Left ventricle myocardium inferior (tissue), 1 donor: ENCODE measurements at regions not wholly inside any gene's neighbourhood (a gene's known extent, or its start where the extent isn't known, plus 50 kb on each side); places are given as distances from the start of the nearest gene placed in this dataset.
A peak's percentile ranks its signal among the peaks of the same experiment; 100 is the strongest.

Source experiments
- DNase-seq: peaks from one replicate; pipeline ENCODE4 v3.0.0-alpha.2; 2020
- H3K27ac ChIP-seq: fragments of 200-600 bp; replicated peaks from 2 replicates; pipeline ENCODE4 v1.8.0; 2021
- H3K27me3 ChIP-seq: fragments of 200-600 bp; 2 replicates; pipeline ENCODE4 v1.8.0; 2021; ENCODE audit warnings: low read depth
- H3K36me3 ChIP-seq: fragments of 200-600 bp; 2 replicates; pipeline ENCODE4 v1.8.0; 2021
- H3K4me1 ChIP-seq: fragments of 200-600 bp; 2 replicates; pipeline ENCODE4 v1.8.0; 2021
- H3K4me3 ChIP-seq: fragments of 200-600 bp; 2 replicates; pipeline ENCODE4 v1.8.0; 2021; ENCODE audit warnings: mild to moderate bottlenecking, moderate library complexity
- H3K9me3 ChIP-seq: fragments of 200-600 bp; replicated peaks from 2 replicates; pipeline ENCODE4 v1.8.0; 2021
- intact Hi-C: fragments of 100-400 bp; cut with micrococcal nuclease; formaldehyde crosslinking; loops from one replicate; pipeline ENCODE4 v1.11.0; 2022
- TF ChIP-seq, protein P1 (sequence below): fragments of 200-600 bp; IDR thresholded peaks from 2 replicates; pipeline ENCODE4 v1.8.0; 2021; ENCODE audit warnings: antibody characterized with exemption, mild to moderate bottlenecking, borderline replicate concordance
- donor health status: DM: no; HTN: yes; CAD: no; lungs with severe emphysema.

- no peaks in the 10 kb centered on the region for H3K36me3 ChIP-seq
- H3K9me3 ChIP-seq = peaks cover 27% of the 10 kb centered on the region
- intact Hi-C loops = no loop called here
- no peaks in the 10 kb centered on the region for H3K27me3 ChIP-seq
- H3K4me3 ChIP-seq = peak overlapping the region; percentile 2
- TF ChIP-seq, protein P1, sequence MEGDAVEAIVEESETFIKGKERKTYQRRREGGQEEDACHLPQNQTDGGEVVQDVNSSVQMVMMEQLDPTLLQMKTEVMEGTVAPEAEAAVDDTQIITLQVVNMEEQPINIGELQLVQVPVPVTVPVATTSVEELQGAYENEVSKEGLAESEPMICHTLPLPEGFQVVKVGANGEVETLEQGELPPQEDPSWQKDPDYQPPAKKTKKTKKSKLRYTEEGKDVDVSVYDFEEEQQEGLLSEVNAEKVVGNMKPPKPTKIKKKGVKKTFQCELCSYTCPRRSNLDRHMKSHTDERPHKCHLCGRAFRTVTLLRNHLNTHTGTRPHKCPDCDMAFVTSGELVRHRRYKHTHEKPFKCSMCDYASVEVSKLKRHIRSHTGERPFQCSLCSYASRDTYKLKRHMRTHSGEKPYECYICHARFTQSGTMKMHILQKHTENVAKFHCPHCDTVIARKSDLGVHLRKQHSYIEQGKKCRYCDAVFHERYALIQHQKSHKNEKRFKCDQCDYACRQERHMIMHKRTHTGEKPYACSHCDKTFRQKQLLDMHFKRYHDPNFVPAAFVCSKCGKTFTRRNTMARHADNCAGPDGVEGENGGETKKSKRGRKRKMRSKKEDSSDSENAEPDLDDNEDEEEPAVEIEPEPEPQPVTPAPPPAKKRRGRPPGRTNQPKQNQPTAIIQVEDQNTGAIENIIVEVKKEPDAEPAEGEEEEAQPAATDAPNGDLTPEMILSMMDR = no peak
- peaks cover 12% of the 10 kb centered on the region for H3K4me1 ChIP-seq
- peak overlapping the region; percentile 82 for H3K27ac ChIP-seq
- peak; percentile 47 for DNase-seq
Measured at GRCh38 chr1:182003953-182004586, 57.4 kb downstream of the ZNF648 start.

- peak; percentile 25 for DNase-seq
- H3K9me3 ChIP-seq = peaks cover 22% of the 10 kb centered on the region
- no peaks in the 10 kb centered on the region for H3K36me3 ChIP-seq
- H3K27ac ChIP-seq = peak overlapping the region; percentile 82
- H3K27me3 ChIP-seq = no peaks in the 10 kb centered on the region
- peaks cover 12% of the 10 kb centered on the region for H3K4me1 ChIP-seq
- no peak overlapping the region for H3K4me3 ChIP-seq
- intact Hi-C loops = no loop called here
- TF ChIP-seq, protein P1 = no peak
Measured at GRCh38 chr1:182003025-182003725, 58.3 kb downstream of the ZNF648 start.

GRCh38 chr1:182002570-182002969 is 58.9 kb downstream of the ZNF648 start:
- H3K36me3 ChIP-seq = no peaks in the 10 kb centered on the region
- intact Hi-C loops = no loop called here
- H3K4me1 ChIP-seq = peaks cover 12% of the 10 kb centered on the region
- peak overlapping the region; percentile 82 for H3K27ac ChIP-seq
- no peak for DNase-seq
- peak overlapping the region; percentile 8 for H3K4me3 ChIP-seq
- H3K9me3 ChIP-seq = peaks cover 21% of the 10 kb centered on the region
- TF ChIP-seq, protein P1 = no peak
- no peaks in the 10 kb centered on the region for H3K27me3 ChIP-seq

GRCh38 chr1:181998858-181999257 is 62.7 kb downstream of the ZNF648 start:
- no peak overlapping the region for H3K27ac ChIP-seq
- H3K4me1 ChIP-seq = peaks cover 8% of the 10 kb centered on the region
- no peaks in the 10 kb centered on the region for H3K36me3 ChIP-seq
- no peaks in the 10 kb centered on the region for H3K9me3 ChIP-seq
- intact Hi-C loops = no loop called here
- H3K4me3 ChIP-seq = no peak overlapping the region
- peaks cover 6% of the 10 kb centered on the region for H3K27me3 ChIP-seq
- TF ChIP-seq, protein P1 = no peak
- no peak for DNase-seq

GRCh38 chr1:181992072-181992471 is 69.4 kb downstream of the ZNF648 start:
- intact Hi-C loops = no loop called here
- no peak overlapping the region for H3K27ac ChIP-seq
- H3K4me1 ChIP-seq = peaks cover 3% of the 10 kb centered on the region
- no peak for DNase-seq
- H3K36me3 ChIP-seq = no peaks in the 10 kb centered on the region
- TF ChIP-seq, protein P1 = no peak
- H3K27me3 ChIP-seq = peaks cover 10% of the 10 kb centered on the region
- H3K9me3 ChIP-seq = no peaks in the 10 kb centered on the region
- H3K4me3 ChIP-seq = no peak overlapping the region
